ENCODE measurements at regions not wholly inside any gene's neighbourhood (a gene's known extent, or its start where the extent isn't known, plus 50 kb on each side); places are given as distances from the start of the nearest gene placed in this dataset.

DNA sequence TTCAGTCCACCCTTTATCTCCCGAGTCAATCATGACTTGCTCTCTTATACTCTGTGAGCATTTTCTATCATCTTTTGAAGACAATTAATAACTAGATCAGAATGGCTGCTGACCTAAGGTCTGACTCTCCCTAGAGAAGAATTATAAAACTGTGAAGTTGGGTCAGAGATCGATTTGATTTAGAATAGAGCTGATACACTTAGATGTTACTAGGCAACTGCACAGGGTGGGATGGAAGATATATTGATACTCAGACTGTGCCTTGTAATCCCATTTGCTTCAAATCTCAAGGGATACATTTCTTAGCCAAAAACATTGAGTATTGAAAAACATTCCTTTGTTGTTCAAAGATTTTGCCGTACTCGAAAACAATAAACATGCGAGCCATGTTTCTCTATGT is 106.0 kb upstream of the NMUR2 start:
- H2AFZ ChIP-seq (ENCODE audit: control insufficient read depth, low read length): no peak overlapping the region
- H3K36me3 ChIP-seq (ENCODE audit: control insufficient read depth in 2 of 2, extremely low read depth in 1 of 2, insufficient read depth in 2 of 2, low read length in 2 of 2): no peaks in the 10 kb centered on the region
- no peaks in the 10 kb centered on the region for H3K79me2 ChIP-seq (ENCODE audit: control insufficient read depth, insufficient read depth, low read length)
- FAIRE-seq (no peak), DNase-seq (ENCODE audit: low read depth, low spot score) (no peak)
- no peaks in the 10 kb centered on the region for H4K20me1 ChIP-seq (ENCODE audit: control insufficient read depth, extremely low read depth, insufficient read depth, low read length)
- H3K27me3 ChIP-seq (ENCODE audit: control insufficient read depth, extremely low read depth, insufficient read depth, low read length): no peaks in the 10 kb centered on the region
- no peaks in the 10 kb centered on the region for H3K9me1 ChIP-seq (ENCODE audit: control insufficient read depth, extremely low read depth, insufficient read depth, low read length)
- no peak overlapping the region for H3K4me2 ChIP-seq (ENCODE audit: control insufficient read depth, extremely low read depth, insufficient read depth, low read depth, low read length)
- no peaks in the 10 kb centered on the region for H3K9me3 ChIP-seq (ENCODE audit: control insufficient read depth, low read depth, low read length)
- H3K4me1 ChIP-seq (ENCODE audit: control insufficient read depth, extremely low read depth, insufficient read depth, low read length): no peaks in the 10 kb centered on the region
- no peak overlapping the region for H3K9ac ChIP-seq (ENCODE audit: control insufficient read depth, extremely low read depth, insufficient read depth, low read length)
- dilution Hi-C loops (cut with MboI; ENCODE audit: extremely low pct_ligation_motif_present, low sequenced_read_pairs): no loop called here
- no peak overlapping the region for H3K4me3 ChIP-seq (ENCODE audit: control insufficient read depth in 2 of 3, extremely low read depth in 1 of 3, insufficient read depth in 2 of 3, low read depth in 1 of 3, low read length in 3 of 3)
- H3K27ac ChIP-seq (ENCODE audit: control insufficient read depth, insufficient read depth, low read length): no peak overlapping the region
- TF ChIP-seq EZH2 (IDR thresholded peaks at IDR 0.05; ENCODE audit: low read length): no peak
- TF ChIP-seq, protein P1, sequence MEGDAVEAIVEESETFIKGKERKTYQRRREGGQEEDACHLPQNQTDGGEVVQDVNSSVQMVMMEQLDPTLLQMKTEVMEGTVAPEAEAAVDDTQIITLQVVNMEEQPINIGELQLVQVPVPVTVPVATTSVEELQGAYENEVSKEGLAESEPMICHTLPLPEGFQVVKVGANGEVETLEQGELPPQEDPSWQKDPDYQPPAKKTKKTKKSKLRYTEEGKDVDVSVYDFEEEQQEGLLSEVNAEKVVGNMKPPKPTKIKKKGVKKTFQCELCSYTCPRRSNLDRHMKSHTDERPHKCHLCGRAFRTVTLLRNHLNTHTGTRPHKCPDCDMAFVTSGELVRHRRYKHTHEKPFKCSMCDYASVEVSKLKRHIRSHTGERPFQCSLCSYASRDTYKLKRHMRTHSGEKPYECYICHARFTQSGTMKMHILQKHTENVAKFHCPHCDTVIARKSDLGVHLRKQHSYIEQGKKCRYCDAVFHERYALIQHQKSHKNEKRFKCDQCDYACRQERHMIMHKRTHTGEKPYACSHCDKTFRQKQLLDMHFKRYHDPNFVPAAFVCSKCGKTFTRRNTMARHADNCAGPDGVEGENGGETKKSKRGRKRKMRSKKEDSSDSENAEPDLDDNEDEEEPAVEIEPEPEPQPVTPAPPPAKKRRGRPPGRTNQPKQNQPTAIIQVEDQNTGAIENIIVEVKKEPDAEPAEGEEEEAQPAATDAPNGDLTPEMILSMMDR (optimal IDR thresholded peaks at IDR 0.05 in 1 of 3, IDR thresholded peaks at IDR 0.05 in 1 of 3, conservative IDR thresholded peaks at IDR 0.05 in 1 of 3; ENCODE audit: extremely low read depth in 1 of 3, insufficient read depth in 2 of 3, low read length in 3 of 3): no peak

DNA sequence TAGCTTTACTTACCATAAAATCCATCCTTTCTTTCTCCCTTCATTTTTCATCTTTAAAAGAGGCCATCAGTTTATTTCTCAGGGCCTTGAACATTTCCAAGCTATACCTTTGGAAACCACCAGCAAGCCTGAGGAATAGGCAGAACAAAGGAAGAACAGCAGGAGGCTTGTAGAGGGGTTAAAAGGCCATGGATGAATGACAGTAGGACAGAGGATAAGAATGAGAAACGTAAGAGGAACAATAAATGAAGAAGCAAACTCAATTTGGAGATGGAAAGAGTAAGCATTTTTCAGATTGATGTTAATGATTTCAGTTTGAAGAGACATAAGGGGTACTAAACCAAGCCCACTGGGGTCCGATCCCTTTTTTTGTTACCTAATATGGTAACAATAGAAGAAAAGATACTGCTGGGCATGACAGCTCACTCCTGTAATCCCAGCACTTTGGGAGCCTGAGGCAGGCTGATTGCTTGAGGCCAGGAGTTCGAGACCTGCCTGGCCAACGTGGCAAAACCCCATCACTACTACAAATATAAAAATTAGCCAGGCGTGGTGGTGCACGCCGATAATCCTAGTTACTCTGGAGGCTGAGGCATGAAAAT is 106.6 kb upstream of the NMUR2 start:
- dilution Hi-C loops (cut with MboI; ENCODE audit: extremely low pct_ligation_motif_present, low sequenced_read_pairs): no loop called here
- no peak overlapping the region for H2AFZ ChIP-seq (ENCODE audit: control insufficient read depth, low read length)
- no peaks in the 10 kb centered on the region for H3K9me1 ChIP-seq (ENCODE audit: control insufficient read depth, extremely low read depth, insufficient read depth, low read length)
- no peak for FAIRE-seq
- TF ChIP-seq EZH2 (IDR thresholded peaks at IDR 0.05; ENCODE audit: low read length): no peak
- TF ChIP-seq, protein P1 (optimal IDR thresholded peaks at IDR 0.05 in 1 of 3, IDR thresholded peaks at IDR 0.05 in 1 of 3, conservative IDR thresholded peaks at IDR 0.05 in 1 of 3; ENCODE audit: extremely low read depth in 1 of 3, insufficient read depth in 2 of 3, low read length in 3 of 3): no peak
- H4K20me1 ChIP-seq (ENCODE audit: control insufficient read depth, extremely low read depth, insufficient read depth, low read length): no peaks in the 10 kb centered on the region
- no peaks in the 10 kb centered on the region for H3K79me2 ChIP-seq (ENCODE audit: control insufficient read depth, insufficient read depth, low read length)
- no peak for DNase-seq (ENCODE audit: low read depth, low spot score)
- no peak overlapping the region for H3K4me2 ChIP-seq (ENCODE audit: control insufficient read depth, extremely low read depth, insufficient read depth, low read depth, low read length)
- H3K9ac ChIP-seq (ENCODE audit: control insufficient read depth, extremely low read depth, insufficient read depth, low read length): no peak overlapping the region
- no peaks in the 10 kb centered on the region for H3K9me3 ChIP-seq (ENCODE audit: control insufficient read depth, low read depth, low read length)
- no peaks in the 10 kb centered on the region for H3K4me1 ChIP-seq (ENCODE audit: control insufficient read depth, extremely low read depth, insufficient read depth, low read length)
- no peak overlapping the region for H3K4me3 ChIP-seq (ENCODE audit: control insufficient read depth in 2 of 3, extremely low read depth in 1 of 3, insufficient read depth in 2 of 3, low read depth in 1 of 3, low read length in 3 of 3)
- H3K27ac ChIP-seq (ENCODE audit: control insufficient read depth, insufficient read depth, low read length): no peak overlapping the region
- no peaks in the 10 kb centered on the region for H3K27me3 ChIP-seq (ENCODE audit: control insufficient read depth, extremely low read depth, insufficient read depth, low read length)
- H3K36me3 ChIP-seq (ENCODE audit: control insufficient read depth in 2 of 2, extremely low read depth in 1 of 2, insufficient read depth in 2 of 2, low read length in 2 of 2): no peaks in the 10 kb centered on the region
